ENCODE measurements at regions not wholly inside any gene's neighbourhood (a gene's known extent, or its start where the extent isn't known, plus 50 kb on each side); places are given as distances from the start of the nearest gene placed in this dataset.

- TF ChIP-seq AFF4 (CRISPR knock-in tag; IDR thresholded peaks at IDR 0.05; ENCODE audit: borderline replicate concordance) (no peak), ZNF219 (CRISPR knock-in tag; IDR thresholded peaks at IDR 0.05; ENCODE audit: borderline replicate concordance) (no peak), EMX1 (CRISPR knock-in tag; IDR thresholded peaks at IDR 0.05) (no peak), FOXK1 (CRISPR knock-in tag; IDR thresholded peaks at IDR 0.05) (no peak), ELF4 (CRISPR knock-in tag; IDR thresholded peaks at IDR 0.05; ENCODE audit: low read depth) (no peak), ZNF138 (CRISPR knock-in tag; conservative IDR thresholded peaks at IDR 0.05) (no peak), CTCF (IDR thresholded peaks at IDR 0.05) (no peak), IRF2 (CRISPR knock-in tag; IDR thresholded peaks at IDR 0.05; ENCODE audit: borderline replicate concordance, low read depth) (no peak), ETV6 (CRISPR knock-in tag; IDR thresholded peaks at IDR 0.05) (no peak), SOX15 (CRISPR knock-in tag; IDR thresholded peaks at IDR 0.05) (no peak), RELA (CRISPR knock-in tag; IDR thresholded peaks at IDR 0.05; ENCODE audit: borderline replicate concordance) (no peak)
These were observed 105.7 kb downstream of the EDN1 start (continued) for GRCh38 chr6:12395898-12396297.

- Mint-ChIP-seq H3K4me1 (peaks cover 5% of the 10 kb centered on the region), H3K27ac (no peak overlapping the region), H3K9me3 (peaks cover 10% of the 10 kb centered on the region), H3K4me3 (no peak overlapping the region), H3K27me3 (ENCODE audit: low read depth) (no peaks in the 10 kb centered on the region), H3K36me3 (no peaks in the 10 kb centered on the region)
- CTCF ChIA-PET, result no interaction called here
- POLR2A ChIA-PET, result no interaction called here
- no peak for ATAC-seq
- no peak for TF ChIP-seq ZNF263 (CRISPR knock-in tag; IDR thresholded peaks at IDR 0.05; ENCODE audit: low read depth)
- TF ChIP-seq GTF2I (CRISPR knock-in tag; conservative IDR thresholded peaks at IDR 0.05), result no peak
- TF ChIP-seq ZNF121 (CRISPR knock-in tag; IDR thresholded peaks at IDR 0.05), result no peak
- no peak for TF ChIP-seq PRDM15 (CRISPR knock-in tag; IDR thresholded peaks at IDR 0.05)
- TF ChIP-seq CTCF (IDR thresholded peaks at IDR 0.05), result no peak
- no peak for DNase-seq (ENCODE audit: low spot score)
These were observed 111.0 kb downstream of the EDN1 start for GRCh38 chr6:12401200-12401599.
